ENCODE measurements at regions not wholly inside any gene's neighbourhood (a gene's known extent, or its start where the extent isn't known, plus 50 kb on each side); places are given as distances from the start of the nearest gene placed in this dataset.
"Not testable (repeated sequence)": the region's sequence is repeated elsewhere in the genome, so short reads cannot be mapped to it uniquely, and the experiment has no call there.

GRCh38 chr3:34483311-34483887 lies 685.0 kb downstream of the PDCD6IP start:
- no peak for DNase-seq (ENCODE audit: low read depth, low spot score)

- DNase-seq (ENCODE audit: low read depth, low spot score) = no peak
These were observed 705.9 kb downstream of the PDCD6IP start for GRCh38 chr3:34504366-34504765.

DNA sequence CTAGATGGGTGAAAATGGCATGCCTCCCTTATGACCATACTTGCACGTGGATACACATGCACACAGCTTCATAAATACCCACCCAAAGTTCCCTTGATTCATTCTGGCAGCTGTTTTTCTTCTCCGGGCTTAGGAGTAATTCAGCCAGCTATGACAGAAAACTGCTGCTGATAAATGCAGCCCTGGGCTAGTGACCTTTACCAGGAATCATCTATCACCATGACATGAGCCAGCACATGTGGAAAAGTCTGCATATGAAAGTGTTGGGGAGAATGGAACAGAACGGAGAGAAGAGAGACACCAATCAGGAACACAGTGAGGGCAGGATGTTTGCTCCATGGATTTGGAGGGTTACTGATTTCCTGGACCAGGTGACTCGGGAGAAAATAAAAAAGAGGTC lies 706.3 kb downstream of the PDCD6IP start:
- no peak for DNase-seq (ENCODE audit: low read depth, low spot score)

- no peak for DNase-seq (ENCODE audit: low read depth, low spot score)
These were observed 710.3 kb downstream of the PDCD6IP start for GRCh38 chr3:34508732-34509131.

- DNase-seq (ENCODE audit: low read depth, low spot score) = no peak
These were observed 713.5 kb downstream of the PDCD6IP start for GRCh38 chr3:34511891-34512290.

GRCh38 chr3:34519008-34519407 lies 720.6 kb downstream of the PDCD6IP start:
- DNase-seq (ENCODE audit: low read depth, low spot score) = not testable (repeated sequence)

DNA sequence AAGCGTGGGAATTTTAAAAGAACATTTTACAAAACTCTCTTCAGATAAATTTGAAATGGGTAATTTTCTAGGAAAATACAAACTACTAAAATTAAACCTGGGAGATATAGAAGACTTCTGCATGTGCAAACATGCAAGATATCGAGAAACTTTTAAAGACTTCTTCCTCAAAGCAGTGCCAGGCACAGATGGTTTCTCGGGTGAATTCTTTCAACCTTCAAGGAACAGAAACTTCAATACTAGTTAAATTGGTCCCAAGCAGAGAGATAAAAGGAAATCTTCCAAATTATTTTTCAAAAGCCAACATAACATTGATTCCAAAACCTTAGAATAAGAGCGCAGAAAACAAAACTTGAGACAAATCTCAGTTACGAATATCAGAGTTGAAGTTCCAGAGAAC lies 732.7 kb downstream of the PDCD6IP start:
- DNase-seq (ENCODE audit: low read depth, low spot score) = no peak

DNA sequence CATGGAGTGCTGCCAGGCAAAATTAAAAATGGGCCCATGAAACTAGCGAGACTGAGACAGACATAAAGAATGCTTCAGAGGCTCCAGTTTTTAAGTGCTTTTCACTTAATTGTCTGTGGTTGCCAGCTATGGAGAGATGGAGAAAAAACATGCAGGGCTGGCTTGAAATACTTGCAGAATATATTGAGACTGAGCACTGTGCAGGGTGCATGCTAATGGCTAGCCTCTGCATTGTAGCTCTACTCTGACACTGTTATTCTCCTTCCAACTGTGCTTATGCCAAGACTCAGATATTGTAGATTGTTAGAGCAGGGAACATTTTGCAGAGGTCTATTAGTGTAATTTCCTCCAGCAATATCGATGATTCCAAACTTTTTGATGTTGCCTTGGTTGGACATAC lies 735.0 kb downstream of the PDCD6IP start:
- DNase-seq (ENCODE audit: low read depth, low spot score) = no peak

DNA sequence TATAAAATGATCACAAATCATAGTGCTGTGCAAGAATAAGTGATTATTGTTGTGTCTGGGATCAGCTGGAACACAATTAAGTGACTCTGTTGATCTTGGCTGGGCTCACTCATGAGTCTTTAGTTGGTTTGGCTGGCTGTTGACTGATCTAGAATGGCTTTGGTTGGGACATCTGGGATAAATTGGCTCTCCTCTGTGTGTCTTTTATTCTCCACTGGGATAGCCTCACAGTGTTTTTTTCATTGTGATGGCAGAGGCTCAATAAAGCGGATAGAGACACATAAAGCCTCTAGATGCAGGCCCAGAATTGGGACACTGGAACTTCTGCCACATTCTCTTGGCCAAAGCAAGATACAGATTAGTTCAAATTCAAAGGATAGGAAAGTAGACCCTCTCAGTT lies 735.6 kb downstream of the PDCD6IP start:
- DNase-seq (ENCODE audit: low read depth, low spot score) = no peak

DNA sequence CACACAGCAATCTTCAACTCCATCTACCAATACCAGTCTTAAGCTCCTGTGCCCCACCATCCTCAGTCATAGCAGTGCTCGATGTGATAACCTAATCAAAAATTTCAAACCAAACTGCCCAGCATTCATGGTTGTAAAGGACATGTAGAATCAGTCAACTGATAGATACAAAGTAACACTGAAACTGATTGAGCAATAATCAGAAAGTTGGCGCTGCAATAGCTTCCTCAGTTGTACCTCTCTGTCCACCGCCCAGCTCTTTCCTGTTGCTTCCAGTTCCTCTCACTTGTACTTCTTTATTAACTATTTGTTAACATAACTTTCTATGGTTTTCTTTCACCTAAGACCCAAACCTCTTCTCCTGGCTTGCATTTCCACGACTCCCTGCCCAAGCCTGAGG lies 745.7 kb downstream of the PDCD6IP start:
- DNase-seq (ENCODE audit: low read depth, low spot score) = no peak

GRCh38 chr3:34547297-34547920 lies 749.0 kb downstream of the PDCD6IP start:
- no peak for DNase-seq (ENCODE audit: low read depth, low spot score)

GRCh38 chr3:34567266-34567665 lies 768.8 kb downstream of the PDCD6IP start:
- DNase-seq (ENCODE audit: low read depth, low spot score) = no peak

DNA sequence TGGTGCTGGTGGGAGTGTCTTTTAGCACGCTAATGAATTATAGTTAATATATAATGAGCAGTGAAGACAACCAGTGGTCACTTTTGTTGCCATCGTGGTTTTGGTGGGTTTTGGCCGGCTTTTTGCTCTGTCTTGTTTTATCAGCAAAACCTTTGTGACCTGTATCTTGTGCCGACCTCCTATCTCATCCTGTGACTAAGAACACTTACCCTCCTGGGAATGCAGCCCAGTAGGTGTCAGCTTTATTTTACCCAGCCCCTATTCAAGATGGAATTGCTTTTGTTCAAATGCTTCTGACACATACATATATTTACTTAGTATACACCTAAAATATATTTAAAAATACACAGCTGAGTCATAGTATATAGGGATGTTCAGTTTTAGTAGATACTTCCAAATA lies 770.3 kb downstream of the PDCD6IP start:
- no peak for DNase-seq (ENCODE audit: low read depth, low spot score)

GRCh38 chr3:34569437-34569836 lies 771.0 kb downstream of the PDCD6IP start:
- no peak for DNase-seq (ENCODE audit: low read depth, low spot score)

DNA sequence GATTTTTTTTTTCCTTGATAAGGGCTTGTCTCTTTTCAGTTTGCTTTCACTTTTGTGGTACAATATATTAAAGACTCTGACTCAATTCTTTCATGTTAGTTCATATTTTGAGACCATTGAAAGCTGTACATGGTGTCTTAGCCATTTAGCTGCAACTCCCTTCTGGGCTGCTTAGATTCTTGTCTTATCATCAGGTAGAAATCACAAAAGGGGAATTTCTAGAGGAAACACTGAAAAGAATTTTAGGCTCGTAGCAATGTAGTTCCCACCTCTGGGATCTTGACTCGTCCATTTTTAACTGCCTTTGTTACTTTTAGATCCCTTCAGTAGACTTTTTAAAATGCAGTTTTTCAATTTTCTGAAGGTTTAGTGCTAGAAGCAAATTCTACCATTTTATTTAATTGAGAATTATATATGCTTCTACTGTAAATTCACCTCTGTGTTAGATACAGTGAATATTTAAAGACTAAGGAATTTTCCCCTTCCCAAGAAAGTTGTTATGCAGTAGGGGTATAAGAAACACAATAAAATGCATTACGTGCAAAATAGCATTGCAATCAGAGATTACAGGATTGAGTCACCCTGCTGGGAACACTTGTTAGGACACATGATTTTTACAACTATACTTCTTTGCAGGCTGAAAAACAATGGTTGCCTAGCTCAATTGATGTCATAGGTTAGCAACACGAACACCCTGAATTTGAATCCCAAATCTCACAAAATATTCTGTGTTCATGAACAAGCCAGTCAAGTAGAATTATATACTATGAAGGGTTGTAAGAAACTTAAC lies 772.7 kb downstream of the PDCD6IP start:
- DNase-seq (ENCODE audit: low read depth, low spot score) = no peak

DNA sequence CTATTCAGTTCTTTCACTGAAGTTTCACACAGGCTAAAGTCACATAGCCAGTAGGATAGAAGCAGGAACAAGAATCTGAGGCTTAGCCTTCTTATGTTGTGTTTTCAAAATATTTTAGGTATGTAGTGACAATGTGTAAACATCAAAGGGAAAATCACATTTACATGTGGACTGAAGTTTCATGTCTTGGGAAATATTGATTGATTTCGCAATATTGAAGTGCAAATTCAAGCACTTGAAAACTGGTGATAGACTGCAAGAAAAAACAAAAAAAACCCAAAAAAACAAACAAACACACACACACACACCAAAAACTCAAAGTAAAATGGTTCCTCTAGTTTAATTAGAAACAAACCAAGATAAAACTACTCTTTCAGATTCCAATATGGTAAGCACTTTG lies 773.3 kb downstream of the PDCD6IP start:
- DNase-seq (ENCODE audit: low read depth, low spot score) = no peak

DNA sequence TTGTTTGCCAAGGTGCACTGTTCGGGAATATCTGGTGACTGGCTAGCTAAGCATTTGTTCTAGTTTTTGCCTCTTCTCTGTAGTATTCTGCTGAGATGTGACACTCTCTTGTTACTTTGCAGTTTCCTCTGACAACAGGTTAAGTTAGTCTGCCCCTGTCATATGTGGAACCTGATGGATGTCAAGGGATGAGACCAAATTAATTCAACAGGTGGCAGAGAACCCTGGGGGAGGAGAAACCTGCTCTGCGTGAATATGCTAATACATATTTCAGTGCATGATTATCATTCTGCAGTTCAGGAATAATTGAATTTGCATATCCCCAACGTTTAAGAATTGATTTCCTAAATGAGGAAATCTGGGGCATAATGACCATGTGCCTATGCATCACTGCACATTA lies 777.3 kb downstream of the PDCD6IP start:
- DNase-seq (ENCODE audit: low read depth, low spot score) = no peak

DNA sequence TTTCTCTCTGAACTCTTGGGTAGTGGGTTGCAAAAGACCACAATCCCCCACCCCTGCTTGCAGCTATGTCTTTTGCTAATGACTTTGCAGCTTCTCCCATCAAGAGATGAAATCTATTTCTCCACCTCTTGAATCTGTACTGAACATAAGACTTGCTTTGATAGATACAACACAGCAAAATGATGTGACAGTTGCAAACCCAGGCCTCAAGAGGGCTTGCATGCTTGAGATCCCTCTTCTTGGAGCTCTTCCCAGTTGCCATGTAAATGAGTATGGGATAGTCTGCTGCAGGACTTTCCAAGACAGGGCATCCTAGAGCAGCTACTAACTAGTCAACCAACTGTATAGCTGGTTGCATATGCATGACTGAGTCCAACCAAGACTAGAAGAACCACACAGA lies 783.6 kb downstream of the PDCD6IP start:
- DNase-seq (ENCODE audit: low read depth, low spot score) = no peak

DNA sequence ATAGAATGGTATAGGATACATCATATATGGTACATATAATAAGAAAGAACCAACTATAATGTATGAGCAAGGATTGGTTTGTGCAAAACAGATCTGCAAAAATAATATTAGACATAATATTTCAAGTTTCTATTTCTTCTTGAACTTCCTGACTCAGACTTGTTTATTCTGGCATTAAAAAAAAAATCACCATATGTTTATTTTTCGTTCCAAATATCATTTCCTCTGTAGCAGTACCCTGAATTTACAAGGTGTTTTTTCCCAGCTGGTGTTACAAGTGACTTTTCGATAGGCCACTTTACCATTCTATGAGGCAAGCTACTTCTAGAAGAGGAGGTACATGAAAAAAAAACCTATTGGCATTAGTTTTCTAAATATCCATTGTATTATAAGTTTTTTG lies 785.0 kb downstream of the PDCD6IP start:
- DNase-seq (ENCODE audit: low read depth, low spot score) = no peak

DNA sequence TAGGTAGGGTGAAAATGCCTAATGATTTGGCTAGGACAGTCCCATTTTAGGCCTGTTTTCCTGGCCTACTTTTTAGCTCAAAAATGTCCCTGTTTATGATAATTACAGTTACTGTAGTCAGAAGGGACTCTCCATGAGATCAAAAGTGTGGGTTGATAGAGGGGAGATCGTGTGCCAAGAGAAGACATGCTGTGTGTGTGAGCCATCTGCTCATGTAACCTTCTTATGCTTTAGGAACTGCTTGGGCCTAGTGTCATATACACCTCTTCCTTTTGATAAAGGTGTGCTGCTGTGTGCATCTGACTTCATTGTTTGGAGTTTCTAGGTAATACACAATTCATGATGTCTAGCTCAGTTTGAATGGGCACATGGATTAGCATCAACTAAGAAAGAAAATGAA lies 786.5 kb downstream of the PDCD6IP start:
- no peak for DNase-seq (ENCODE audit: low read depth, low spot score)

- no peak for DNase-seq (ENCODE audit: low read depth, low spot score)
These were observed 801.2 kb downstream of the PDCD6IP start for GRCh38 chr3:34599595-34599994.

DNA sequence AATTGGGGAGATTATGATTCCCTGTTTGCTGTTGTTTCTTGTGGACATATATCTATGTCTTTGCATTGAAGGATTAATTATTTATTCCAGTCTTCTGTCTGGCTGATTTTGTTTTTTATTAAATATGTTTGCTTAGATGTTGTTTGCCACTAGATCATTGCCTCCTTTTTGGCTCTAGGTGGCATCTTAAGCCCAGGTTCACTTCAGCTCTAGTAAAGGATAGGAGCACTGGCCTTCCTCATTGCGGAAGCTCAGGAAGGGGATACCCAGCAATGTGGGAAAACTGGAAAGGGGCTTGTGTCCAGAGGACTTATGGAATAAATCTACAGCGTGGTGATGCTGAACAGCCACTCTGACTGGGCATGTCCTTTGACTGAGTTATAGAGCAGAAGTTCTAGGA lies 821.6 kb downstream of the PDCD6IP start:
- no peak for DNase-seq (ENCODE audit: low read depth, low spot score)

- no peak for DNase-seq (ENCODE audit: low read depth, low spot score)
These were observed 828.3 kb downstream of the PDCD6IP start for GRCh38 chr3:34626699-34627098.

All from iPS DF 19.7 (cell line).